RPMI7951 (cell line): ENCODE measurements at regions not wholly inside any gene's neighbourhood (a gene's known extent, or its start where the extent isn't known, plus 50 kb on each side); places are given as distances from the start of the nearest gene placed in this dataset.

Experiments
- DNase-seq: peaks from one replicate; pipeline ENCODE4 v3.0.0-alpha.2; 2012; ENCODE audit warnings: low read depth

- no peak for DNase-seq
These were observed 384.6 kb upstream of the KHDRBS2 start for GRCh38 chr6:62670490-62671223.

DNA sequence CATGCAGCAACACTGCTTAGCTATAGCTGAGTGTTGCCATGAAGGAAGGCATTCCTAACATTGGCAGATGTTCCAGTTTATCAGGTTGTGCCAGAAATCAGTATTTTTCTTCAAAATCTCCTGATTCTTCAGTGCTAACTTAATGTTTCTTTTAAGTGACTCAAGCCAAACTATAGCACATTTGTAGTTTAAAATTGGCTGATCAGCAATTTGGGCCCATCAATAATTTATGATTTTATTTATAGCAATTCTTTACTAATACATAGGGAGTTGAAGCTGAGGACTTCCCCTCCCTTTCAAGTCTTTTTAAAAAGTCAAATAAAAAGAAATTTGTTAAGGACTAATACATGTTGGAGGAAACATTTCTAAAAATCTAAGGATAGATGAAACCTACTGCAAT is 383.8 kb upstream of the KHDRBS2 start:
- DNase-seq, result no peak

DNA sequence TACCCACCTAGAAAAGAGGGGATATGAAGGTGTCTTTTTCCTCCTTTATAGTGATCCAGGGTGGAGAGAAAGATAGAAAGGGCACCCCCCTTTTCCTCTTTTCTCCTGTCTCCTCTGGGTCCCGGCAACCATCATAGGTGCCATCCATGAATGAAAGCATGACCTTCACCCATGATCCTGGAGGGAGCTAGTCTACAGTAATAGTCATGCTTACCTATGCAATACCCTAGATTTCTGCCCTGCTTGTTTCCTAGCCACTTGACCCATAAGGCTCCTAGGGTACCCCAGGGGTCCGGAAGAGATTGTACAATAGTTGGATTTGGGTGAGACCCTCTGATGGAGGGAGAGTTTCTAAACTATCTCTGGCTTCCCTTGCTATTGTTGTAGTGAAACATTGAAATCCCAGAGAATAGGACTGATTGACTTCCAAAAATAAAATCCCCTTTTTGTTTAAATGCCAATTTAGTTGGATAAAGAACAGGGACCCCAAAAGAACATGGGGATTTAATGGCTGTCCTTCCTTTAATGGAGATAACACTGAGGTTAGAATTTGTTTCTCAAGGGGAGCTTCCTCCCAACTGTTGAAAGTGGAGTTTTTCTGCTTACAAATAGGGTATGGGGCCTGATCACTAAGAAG is 366.8 kb upstream of the KHDRBS2 start:
- peak; percentile 2 for DNase-seq

GRCh38 chr6:62645274-62645673 is 359.2 kb upstream of the KHDRBS2 start:
- DNase-seq, result no peak

GRCh38 chr6:62640749-62641148 is 354.7 kb upstream of the KHDRBS2 start:
- DNase-seq, result no peak

DNA sequence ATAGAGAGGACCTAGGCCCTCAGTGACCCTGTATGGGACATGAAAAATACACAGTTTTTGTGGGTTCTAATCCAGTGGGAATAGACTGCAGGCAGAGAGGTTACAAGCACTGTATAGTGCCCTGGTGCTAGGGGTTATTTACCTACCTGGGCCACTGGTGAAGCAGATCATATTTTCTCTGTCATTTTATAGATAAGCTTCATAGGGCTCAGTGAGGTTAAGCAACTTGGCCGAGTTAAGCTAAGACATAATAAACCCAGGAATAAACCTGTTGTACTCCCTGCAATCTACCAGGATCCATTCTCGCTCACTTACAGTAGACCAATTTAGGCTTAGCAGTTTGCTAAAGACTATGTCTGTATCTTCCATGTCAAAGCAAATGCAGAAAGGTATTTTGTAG is 340.6 kb upstream of the KHDRBS2 start:
- DNase-seq, result no peak

GRCh38 chr6:62623846-62624532 is 338.0 kb upstream of the KHDRBS2 start:
- DNase-seq, result no peak

- no peak for DNase-seq
These were observed 329.5 kb upstream of the KHDRBS2 start for GRCh38 chr6:62615366-62616015.

- no peak for DNase-seq
These were observed 328.4 kb upstream of the KHDRBS2 start for GRCh38 chr6:62614442-62614841.

GRCh38 chr6:62613928-62614327 is 327.9 kb upstream of the KHDRBS2 start:
- no peak for DNase-seq

GRCh38 chr6:62612471-62612870 is 326.4 kb upstream of the KHDRBS2 start:
- no peak for DNase-seq

DNA sequence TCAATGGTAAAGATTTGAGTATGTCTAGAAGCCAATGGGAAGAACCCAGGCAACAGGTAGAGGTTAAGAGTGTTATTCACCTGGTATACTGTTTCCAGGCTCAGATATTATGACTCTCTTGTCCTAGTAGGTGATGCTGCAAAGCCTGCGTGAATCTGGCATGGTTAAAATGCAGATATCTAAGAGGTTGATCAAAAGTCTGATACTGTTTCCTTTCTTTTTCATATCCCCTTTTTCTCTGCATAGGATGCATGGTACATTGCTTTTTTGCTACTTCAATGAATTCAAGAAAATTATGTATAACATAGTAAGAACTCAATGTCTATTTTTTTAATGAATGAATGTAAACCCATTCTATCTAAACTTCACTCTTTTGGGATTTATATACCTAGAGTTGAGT is 284.3 kb upstream of the KHDRBS2 start:
- DNase-seq, result no peak

DNA sequence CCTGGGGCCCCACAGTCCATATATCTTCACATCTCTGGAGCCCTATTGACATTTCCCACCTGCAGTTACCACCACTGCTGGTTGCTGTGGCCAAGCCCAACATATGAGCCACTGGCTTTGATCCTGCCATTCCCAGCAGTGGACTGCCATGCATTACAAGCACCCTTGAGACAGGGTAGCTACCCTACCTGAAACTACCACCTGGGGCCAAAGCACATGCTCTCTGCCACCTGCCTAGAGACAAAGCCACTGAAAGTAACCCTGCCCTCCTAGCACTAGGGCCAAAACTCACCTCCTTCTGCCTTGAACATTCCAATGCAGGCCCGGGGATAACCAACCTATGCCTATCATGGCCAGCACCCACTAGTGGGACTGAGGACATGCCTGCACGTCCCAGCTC is 255.5 kb upstream of the KHDRBS2 start:
- DNase-seq, result no peak

DNA sequence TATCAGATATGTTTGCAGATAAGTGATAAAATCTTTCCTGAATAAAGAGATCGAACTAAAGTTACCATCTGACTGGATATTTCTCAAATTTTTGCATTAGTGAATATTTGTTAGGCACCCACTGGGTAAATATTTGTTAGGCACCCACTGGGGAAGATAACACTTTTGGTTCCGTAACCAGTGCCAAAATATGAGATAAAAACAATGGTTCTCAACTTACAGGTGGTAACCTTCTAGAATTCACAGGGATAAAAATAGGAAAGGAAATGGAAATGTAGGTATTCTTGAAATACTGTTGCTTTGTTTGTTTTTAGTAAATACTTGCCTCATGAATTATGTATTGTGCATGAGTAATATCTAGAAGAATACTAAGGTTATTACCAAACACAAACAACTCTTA is 245.0 kb upstream of the KHDRBS2 start:
- no peak for DNase-seq

DNA sequence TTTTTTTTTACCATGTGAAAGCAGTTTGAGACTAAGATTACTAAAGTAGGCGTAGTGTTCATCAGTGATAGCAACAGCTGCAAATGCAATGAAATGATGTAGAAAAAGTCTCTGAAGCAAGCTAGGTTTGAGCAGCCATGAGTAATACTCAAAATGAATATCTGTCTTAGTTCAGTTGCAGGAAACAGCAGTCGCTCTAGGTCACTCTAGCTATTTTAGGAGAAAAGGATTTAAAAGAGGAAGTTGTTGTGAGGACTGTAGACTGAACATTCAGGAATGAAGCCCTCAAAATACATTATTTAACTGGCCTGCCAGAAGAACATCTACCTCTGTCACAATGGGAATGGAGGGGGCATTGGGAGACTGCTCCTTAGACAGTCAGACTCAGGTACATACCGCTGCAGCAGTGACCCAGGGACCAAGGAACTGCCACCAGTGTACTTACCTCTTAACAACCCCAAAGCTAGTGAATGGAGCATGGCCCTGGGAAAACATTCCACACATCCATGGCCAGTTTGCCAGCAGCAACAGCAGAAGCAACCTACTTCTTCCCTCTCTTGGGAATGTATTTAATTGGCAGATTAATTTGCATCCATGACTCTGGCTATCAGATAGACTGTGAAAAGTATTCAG is 243.0 kb upstream of the KHDRBS2 start:
- no peak for DNase-seq

- DNase-seq, result no peak
These were observed 237.6 kb upstream of the KHDRBS2 start for GRCh38 chr6:62523630-62524029.

- no peak for DNase-seq
These were observed 233.5 kb upstream of the KHDRBS2 start for GRCh38 chr6:62519574-62519973.

DNA sequence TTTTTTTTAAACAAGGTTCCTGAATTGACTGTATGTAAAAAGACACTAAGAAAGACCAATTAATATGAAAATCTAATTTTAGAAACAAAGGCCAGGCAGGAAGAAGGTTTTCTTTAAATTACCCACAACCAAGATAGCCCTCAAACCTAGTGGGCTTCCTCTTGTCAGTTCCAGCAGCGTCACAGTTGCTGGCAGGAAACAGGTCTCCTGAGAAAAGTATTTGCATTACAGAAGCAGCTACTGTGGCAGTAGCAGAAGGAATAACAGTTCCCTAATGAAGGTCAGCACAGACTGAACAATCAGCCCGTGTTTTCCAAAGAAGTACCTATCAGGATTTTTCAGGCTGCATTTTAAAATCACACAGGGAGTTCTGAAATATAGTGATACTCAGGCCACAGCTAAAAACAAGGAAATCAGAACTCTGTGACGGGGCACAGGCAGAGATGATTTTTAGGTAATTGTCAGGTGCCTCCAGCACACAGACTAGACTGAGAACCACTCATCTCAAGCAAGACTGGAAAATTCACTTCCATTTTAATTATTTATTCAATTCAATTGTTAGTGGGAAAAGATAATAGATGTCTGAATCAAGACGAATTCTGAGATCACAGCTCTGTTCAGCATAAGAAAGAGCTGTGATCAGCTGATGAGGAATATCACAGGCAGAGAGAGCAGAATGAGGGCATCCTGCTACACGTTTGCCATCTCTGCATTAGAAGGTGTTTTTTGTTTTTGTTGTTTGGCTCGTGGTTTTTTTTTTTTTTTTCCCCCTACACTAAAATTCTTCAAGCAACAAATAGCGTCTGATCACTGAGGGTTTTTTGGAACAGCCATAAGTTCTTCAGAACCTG is 230.5 kb upstream of the KHDRBS2 start:
- DNase-seq, result no peak

- no peak for DNase-seq
These were observed 206.3 kb upstream of the KHDRBS2 start for GRCh38 chr6:62492192-62492822.

GRCh38 chr6:62480544-62480943 is 194.5 kb upstream of the KHDRBS2 start:
- DNase-seq, result no peak
